Superior temporal gyrus (tissue), 1 donor: ENCODE measurements at regions not wholly inside any gene's neighbourhood (a gene's known extent, or its start where the extent isn't known, plus 50 kb on each side); places are given as distances from the start of the nearest gene placed in this dataset.
A peak's percentile ranks its signal among the peaks of the same experiment; 100 is the strongest.

Experiments
- DNase-seq: peaks from one replicate; pipeline ENCODE4 v3.0.0-alpha.2; 2016; ENCODE audit errors: extremely low spot score

DNA sequence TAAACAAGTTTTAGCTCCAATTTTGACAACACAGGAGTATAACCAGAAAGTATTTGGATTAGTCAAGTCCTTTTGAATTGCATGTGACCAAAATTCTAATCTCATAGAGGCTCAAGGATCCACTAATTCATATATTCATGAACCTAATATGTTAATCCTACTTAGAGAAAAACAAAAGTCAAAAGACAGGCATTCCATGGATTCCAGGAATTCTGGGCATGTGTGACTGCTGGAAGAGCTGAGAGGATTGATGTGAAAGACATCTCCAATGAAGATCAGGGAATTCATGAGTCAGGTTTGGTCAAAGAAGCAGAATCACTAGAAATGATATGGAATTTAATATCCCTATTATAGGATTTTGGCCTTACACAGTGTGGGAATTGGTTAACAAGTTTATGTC is 1494.6 kb upstream of the DDX18 start:
- no peak for DNase-seq

DNA sequence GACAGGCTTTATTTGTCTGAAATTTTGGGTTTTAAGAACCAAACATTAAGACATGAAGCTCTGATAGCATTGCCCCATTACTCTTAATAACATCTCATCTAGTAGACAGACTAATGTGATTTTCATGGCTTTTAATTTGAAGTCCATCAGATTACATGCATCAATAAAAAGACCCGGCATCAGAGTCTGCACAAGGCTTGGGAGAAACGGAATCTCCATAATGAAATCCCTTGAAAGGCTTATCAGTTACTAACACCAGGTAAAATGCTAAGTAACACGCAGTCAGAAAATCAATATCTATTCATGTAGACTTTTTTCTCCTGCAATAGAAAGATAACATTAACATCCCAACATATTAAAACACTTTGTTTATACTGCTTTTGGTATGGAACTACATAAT is 1485.2 kb upstream of the DDX18 start:
- DNase-seq, result no peak

DNA sequence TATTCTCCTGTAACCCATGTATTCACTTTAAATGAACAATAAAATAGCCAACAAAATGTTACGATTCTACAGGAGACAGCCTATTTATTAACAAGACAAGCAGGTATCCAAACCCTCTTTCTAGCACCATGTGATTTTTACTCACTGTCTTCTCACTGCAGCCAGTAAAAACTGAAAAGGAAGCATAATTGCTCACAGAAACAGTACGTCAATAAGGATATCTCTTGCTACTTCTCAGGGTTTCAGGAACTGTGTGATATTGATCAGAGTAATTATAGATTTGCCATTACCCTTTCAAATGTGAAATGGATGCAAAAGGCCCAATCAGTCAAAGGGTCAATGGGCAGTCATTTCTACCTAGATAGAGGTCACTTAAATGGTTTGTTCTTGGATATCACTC is 1473.8 kb upstream of the DDX18 start:
- no peak for DNase-seq

DNA sequence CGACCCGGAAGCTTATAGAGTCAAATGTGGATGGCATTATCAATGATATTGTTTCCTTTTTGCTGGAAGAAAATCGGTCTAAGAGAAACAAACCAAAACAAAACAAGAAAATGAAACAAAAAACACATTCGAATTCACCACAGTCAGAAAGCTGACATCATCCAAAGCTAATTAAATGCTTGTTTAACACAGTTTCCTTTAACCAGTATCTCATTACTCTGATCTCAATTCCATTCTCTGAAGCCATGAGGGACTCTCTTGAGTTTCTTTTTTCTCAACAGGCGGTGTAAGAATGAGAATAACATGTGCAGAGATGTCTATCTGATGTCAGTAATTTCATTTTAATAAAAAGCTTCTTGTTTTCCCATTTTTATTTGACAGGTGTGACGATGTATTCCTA is 1448.3 kb upstream of the DDX18 start:
- no peak for DNase-seq

DNA sequence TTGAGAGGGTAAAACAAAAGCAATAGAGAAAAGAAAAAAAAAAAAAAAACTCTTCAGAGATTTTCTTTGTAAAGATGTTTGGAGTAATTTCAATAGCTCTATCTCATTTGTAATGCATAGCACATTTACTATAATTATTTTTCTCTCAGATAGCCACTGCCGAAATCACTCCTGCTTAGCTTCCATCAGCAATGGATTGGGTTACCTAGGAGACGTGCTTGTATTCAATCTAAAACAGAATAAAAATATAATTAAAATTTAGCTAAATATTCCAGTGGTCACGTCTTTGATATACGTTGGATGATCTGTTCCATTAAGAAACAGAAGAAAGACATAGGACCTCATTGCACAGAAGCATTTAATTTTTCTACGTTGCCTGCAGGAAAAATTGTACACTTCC is 1435.7 kb upstream of the DDX18 start:
- no peak for DNase-seq

DNA sequence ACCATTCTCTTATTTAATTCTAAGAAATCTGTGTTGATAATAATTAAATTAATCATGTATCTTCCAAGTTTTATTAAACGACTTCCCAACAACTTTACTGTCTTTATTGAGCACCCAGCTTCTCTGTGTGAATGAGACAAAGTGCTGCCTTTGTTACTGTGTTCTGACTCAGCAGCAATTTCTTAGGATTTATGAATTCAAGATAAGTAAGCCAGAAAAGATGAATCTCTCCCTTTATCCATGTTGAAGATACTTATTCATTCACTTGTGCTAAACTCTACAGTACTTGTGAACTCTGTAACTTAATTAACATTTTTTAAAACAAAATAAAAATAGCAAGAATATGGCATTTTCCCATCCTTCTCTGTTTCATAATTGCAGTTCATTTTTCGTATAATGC is 1403.3 kb upstream of the DDX18 start:
- DNase-seq, result no peak

DNA sequence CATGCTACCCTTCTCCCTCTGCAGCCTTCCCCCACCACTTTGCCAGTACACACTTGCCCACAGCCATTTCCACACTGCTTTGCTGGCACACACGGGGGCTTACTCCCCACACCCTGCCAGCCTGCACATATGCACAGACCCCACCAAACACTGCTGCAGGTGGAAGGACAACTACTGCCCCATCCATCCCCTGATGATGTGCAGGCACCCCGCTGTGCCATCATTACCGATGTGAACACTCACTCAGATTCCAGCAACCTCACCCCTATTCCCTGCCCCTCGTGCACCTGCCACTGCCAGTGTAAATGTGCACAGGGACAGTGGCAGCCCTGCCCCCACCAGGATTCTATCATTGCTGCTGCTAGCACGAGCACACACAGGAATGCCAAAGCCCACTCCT is 1400.8 kb upstream of the DDX18 start:
- no peak for DNase-seq

DNA sequence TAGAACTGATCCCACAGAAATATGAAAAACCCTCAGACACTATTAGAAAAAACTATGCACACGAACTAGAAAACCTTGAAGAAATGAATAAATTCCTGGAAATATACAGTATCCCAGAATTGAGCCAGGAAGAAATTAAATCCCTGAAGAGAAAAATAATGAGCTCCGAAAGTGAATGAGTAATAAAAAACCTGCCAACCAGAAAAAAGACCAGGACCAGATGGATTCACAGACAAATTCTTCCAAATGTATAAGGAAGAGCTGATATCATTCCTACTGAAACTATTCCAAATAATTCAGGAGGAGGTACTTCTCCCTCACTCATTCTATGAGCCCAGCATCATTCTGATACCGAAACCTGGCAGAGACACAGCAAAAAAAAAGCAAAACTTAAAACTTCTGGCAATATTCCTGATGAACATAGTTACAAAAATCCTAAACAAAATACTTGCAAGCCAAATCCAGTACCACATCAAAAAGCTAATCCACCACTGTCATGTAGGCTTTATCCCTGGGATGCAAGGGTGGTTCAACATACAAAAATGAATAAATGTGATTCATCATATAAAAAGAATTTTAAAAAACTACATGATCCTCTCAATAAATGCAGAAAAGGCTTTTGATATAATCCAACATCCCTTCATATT is 1397.6 kb upstream of the DDX18 start:
- peak; percentile 13 for DNase-seq

DNA sequence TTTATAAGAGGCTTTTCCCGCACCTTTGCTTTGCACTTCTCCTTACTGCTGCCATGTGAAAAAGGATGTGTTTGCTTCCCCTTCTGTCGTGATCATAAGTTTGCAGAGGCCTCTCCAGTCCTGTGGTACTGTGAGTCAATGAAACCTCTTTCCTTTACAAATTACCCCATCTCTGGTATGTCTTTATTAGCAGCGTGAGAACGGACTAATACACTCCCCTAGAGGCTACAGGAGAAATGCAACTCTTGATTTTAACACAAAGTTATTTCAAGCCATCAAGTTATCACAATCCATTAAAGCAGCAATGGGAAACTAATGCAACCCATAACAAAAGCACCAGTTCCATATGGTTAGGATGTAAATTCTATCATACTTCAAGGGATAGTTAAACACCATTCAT is 1378.8 kb upstream of the DDX18 start:
- no peak for DNase-seq

DNA sequence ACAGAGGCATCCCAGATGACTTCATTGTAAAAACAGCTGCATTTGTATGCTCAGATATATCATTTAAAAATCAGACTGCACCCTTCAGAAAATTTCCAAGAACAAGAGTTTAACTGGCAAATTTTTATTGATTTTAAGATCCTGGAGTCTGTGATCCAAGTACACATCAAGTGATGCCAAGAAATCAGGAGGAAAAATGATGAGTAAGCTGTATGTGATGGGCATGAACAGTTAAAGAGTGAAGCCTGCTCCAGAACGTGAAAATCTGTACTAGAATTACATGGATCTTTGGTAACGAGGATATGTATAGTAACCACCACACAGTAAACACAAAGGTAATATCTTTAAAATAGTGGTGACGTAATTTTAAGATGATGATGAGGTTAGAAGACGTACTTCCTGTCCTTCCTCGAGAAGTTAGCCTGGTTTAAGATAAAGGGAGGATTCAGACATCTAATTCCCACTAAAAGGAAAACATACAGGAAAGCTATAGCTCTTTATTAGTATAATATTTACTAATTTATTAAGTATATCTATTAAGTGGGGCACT is 1374.3 kb upstream of the DDX18 start:
- DNase-seq, result no peak

DNA sequence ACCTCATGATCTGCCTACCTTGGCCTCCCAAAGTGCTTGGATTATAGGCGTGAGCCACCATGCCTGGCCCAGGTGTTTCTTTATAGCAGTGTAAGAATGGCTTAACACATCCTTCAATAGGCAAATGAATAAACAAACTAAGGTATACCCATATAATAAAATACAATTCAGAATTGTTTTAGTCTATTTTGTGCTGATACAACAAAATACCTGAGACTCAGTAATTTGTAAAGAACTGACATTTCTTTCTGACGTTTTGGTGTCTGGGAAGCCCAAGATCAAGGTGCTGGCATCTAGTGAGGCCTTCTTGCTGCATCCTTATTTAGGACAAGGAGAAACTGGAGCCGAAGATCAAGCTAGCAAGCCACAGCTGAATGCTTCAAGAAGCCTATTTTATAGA is 1372.1 kb upstream of the DDX18 start:
- no peak for DNase-seq

DNA sequence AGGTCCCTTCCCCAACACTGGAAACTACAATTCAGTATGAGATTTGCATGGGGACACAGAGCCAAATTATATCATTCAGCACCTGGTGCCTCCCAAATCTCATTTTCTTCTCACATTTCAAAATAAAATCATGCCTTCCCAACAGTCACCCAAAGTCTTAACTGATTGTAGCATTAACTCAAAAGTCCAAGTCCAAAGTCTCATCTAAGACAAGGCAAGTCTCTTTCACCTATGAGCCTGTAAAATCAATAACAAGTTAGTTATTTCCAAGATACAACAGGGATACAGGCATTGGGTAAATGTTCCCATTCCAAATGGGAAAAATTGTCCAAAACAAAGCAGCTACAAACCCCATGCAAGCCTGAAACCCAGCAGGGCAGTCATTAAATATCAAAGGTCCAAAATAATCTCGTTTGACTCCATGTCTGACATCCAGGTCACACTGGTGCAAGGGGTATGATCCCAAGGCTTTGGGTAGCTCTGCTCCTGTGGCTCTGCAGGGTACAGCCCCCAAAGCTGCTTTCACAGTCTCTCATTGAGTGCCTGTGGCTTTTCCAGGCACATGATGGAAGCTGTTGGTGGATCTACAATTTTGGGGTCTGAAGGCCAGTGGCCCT is 1370.1 kb upstream of the DDX18 start:
- no peak for DNase-seq

DNA sequence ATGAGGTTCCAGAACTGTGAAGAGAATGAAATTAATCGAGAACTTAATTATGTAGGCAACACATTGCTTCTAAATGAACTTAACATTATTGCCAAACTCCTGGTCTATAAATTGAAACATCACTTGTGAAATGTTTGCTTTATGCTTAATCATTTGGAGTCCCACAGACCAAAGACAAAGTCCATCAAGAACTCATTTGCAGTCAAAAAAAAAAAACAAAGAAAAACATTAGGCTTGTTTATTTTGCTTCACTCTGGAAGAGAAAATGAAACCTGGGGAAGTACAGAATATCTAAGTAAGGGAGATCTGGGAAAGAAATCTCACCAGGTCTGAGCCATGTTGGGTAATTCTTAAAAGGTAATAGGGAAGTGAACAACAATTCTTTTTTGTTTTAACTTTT is 1363.5 kb upstream of the DDX18 start:
- DNase-seq, result no peak

DNA sequence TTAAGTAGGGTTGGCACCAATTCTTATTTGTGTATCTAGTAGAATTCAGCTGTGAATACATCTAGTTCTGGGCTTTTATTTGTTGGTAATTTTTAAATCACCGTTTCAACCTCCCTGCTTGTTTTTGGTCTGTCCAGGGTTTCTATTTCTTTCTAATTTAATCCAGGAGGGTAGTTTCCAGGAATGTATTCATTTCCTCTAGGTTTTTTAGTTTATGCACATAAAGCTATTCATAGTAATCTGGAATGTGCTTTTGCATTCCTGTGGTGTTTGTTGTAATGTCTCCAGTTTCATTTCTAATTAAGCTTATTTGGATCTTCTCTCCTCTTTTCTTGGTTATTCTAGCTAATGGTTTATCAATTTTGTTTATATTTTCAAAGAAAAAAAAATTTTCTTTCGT is 1361.8 kb upstream of the DDX18 start:
- DNase-seq, result no peak

DNA sequence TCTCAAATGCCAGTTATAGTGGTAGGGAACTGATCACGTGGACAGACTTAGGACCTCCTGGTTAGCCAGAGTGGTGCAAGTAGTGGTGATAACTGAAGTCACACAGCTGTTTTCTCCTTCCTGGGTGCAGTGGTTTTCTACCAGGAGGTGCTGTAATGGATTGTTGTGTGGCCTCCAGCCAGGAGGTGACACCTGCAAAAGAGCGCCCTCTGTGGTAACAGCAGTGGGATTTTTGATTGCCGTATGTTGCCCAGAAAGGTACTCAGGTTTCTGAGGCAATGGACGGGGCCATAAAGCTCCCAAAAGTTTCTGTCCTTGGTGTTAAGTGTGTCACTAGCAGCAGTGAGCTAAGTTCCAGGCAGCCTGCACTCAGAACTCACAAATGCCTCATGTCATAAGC is 1358.1 kb upstream of the DDX18 start:
- no peak for DNase-seq

DNA sequence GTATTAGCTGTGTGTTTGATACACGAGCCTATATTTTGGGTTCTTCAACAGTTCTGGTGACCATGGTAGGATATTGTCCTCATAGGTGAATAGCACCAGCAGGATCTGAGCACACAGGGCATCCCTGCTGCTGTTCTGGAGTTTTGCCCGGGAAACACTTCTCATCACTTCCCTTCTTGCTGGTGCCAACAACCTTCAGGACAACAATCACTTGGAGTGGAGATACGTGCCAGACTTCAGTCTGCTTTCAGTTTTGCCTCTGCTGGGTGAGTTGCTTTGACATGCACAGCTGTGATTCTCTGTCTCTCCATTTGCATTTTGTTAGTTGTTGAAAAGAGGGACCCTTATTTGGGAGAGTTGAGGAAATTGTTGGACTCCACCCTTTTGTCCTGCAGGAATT is 1347.2 kb upstream of the DDX18 start:
- no peak for DNase-seq

DNA sequence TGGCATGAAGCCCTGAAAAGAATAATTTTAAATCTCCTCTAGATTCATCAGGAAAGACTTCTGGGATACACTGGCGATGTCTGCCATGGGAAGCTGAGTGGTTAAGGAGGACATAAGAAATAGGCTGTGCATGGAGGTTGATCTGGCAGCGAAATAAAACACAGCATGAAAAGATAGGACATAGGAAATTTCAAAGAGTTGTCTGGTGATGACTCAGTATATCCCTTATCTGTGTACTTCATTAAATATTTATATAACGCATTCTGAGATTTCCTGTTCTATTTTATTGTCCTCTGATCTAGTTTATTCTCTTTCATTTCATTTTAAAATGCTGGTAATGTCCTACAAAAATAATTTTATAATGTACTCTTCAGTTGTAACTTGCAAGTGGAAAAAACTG is 1337.3 kb upstream of the DDX18 start:
- DNase-seq, result no peak

DNA sequence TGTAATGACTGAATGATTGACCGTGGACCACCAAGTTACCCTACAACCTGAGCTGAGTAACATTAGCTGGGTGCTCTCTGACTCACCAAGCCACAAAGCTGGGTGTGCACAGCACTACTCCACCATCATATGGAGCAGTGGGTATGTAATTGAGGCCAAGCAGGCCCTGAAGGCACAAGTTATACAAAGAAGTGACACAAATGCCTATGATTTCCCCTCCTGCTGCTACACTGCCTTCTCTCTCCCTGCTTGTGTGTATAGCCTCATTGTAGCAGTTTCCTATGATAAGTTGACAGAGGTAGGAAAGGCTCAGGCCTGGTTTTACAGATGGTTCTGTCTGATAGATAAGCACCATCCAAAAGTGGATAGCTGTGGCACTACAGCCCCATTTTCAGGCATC is 1327.2 kb upstream of the DDX18 start:
- DNase-seq, result no peak

DNA sequence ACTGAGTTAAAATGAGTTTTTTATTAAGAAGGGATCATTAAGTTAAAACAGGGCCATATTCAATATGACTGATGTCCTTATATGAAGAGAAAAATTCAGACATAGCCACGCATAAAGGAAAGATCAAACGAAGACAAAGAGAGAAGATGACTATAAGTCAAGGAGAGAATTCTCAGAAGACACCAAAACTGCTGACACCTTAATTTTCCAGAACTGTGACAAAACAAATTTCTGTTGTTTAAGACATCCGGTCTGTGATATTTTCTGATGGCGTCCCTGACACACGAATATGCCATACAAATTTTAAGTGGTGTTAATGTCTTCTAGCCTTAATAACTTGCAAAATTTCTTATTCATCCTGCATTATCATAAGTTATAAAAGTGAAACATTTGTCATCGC is 1325.2 kb upstream of the DDX18 start:
- DNase-seq, result no peak

DNA sequence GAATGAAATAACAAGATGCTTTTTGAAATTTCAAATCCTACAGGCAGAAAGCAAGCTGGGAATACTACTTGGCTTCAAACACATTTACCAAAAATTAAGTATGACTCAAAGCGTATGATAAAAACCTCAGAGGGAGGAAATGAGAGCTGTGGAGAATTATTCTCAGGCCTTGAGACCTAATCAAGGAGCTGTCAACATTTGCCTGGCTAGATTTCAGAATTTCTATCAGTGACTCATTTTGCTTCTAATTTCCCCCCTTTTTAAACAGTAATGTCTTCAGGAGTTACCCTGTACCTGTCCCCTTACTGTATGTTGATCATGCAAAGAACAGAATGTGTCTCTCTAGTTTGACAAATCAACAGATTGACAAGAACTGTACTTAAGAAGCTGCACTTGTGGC is 1324.5 kb upstream of the DDX18 start:
- DNase-seq, result no peak

DNA sequence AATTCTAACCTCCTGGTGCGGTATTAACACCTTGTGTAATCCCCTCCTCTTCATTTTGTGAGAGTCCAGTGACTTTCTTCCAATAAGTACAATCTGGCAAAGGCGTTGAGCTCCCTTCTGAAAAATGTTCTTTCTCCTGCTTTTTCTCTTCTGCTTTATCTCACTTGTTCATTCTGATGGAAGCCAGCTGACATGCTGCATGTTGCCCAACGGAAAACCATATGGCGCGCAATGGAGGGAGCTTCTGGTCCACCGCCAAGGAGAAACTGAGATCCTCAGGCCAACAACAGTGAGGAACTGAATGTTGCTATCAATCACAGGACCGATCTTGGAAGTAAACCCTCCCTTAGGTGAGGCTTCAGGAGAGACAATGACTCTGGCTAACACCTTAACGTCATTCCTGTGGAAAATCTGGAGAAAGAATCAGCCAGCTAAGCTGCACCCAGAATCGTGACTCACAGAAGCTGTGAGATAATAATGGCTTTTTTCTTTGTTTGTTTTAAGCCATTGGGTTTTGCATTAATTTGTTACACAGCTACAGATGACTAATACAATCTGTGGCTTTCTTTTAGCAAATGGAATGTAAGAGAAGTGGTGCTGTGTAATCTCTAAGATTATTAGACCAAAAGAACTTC is 1323.9 kb upstream of the DDX18 start:
- DNase-seq, result no peak

DNA sequence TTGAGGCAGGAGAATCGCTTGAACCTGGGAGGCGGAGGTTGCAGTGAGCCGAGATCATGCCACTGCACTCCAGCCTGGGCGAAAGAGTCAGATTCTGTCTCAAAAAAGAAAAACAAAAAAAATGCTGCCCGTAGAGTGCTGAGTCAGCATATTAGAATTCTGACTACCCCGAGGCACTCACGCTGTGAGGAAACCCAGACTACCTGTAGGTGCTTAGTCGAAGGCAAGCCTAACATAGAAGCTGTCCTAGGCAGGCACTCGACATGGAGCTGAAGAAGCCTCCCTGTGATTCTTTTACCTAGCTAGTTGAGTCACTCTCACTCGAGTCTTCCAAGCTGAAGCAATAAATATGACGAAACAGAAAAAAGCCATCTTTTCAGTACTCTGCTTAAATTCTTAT is 1323.2 kb upstream of the DDX18 start:
- DNase-seq, result no peak

DNA sequence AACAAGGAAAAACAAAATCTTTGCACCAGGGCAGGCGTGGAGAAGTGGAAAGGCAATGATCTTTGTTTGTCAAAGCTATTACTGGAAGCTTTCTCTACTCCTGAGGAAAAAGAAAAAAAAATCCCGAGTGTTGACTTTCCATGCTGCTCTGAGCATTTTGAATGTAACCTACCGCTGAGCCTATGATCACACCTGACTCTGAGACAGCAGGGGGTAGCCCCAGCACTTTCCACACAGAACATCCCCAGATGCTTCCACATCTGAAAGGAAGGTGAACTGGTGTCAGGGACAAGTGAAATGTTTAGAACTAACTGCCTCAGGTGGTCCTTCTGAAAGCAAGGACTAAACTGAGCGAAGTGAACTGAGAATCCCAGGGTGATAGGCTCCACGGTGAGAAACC is 1315.1 kb upstream of the DDX18 start:
- DNase-seq, result no peak
